OCI-LY7 (cell line): ENCODE measurements at regions not wholly inside any gene's neighbourhood (a gene's known extent, or its start where the extent isn't known, plus 50 kb on each side); places are given as distances from the start of the nearest gene placed in this dataset.

Source experiments
- BruUV-seq: library from RNA; stranded (reverse); fragments of 400-500 nt; replicated peaks from 2 replicates; lab custom pipeline; 2021; lab: Mats Ljungman, UMichigan
- CTCF ChIA-PET: fragments of 300-600 bp; sonication (Branson Sonifier 250); formaldehyde crosslinking; loops from one replicate; lab custom pipeline; 2022; ENCODE audit warnings: antibody characterized with exemption; ENCODE audit not compliant: unreplicated experiment; lab: Charles Lee
- POLR2A ChIA-PET: fragments of 300-600 bp; sonication (Branson Sonifier 250); formaldehyde crosslinking; loops from one replicate; lab custom pipeline; 2022; ENCODE audit warnings: antibody characterized with exemption; lab: Charles Lee
- DNase-seq: peaks from one replicate; pipeline ENCODE4 v3.0.0-alpha.2; 2015; ENCODE audit warnings: low spot score
- H2AFZ ChIP-seq: fragments of 200-600 bp; sonication (generic), shearing (Covaris generic); 2 replicates; pipeline ENCODE4 v1.6.1; 2014; ENCODE audit warnings: mild to moderate bottlenecking, antibody characterized with exemption, low read length, moderate library complexity
- H3K27ac ChIP-seq: fragments of 200-600 bp; sonication (generic); 2 replicates; pipeline ENCODE4 v1.5.1; 2014; ENCODE audit warnings: mixed run types, low read depth, mild to moderate bottlenecking, moderate library complexity, low read length, inconsistent platforms; ENCODE audit not compliant: poor library complexity, severe bottlenecking
- H3K36me3 ChIP-seq: fragments of 200-600 bp; sonication (generic); 2 replicates; pipeline ENCODE4 v1.6.1; 2014; ENCODE audit warnings: mild to moderate bottlenecking, antibody characterized with exemption, low read length, moderate library complexity, mixed read lengths; ENCODE audit not compliant: insufficient read depth
- H3K4me1 ChIP-seq: fragments of 200-600 bp; sonication (generic); 2 replicates; pipeline ENCODE4 v1.5.1; 2014; ENCODE audit warnings: mild to moderate bottlenecking, low read length; ENCODE audit not compliant: insufficient read depth, poor library complexity, severe bottlenecking
- H3K4me2 ChIP-seq: fragments of 200-600 bp; sonication (generic); 2 replicates; pipeline ENCODE4 v1.6.1; 2014; ENCODE audit warnings: mild to moderate bottlenecking, low read length
- H3K4me3 ChIP-seq: fragments of 200-600 bp; sonication (generic); 2 replicates; pipeline ENCODE4 v1.5.1; 2014; ENCODE audit warnings: mild to moderate bottlenecking, low read depth, low read length; ENCODE audit not compliant: poor library complexity, severe bottlenecking
- H3K79me2 ChIP-seq: fragments of 200-600 bp; sonication (generic); 2 replicates; pipeline ENCODE4 v1.6.1; 2016; ENCODE audit warnings: low read depth, mild to moderate bottlenecking, low read length, moderate library complexity, mixed read lengths; ENCODE audit not compliant: insufficient read depth
- H3K9me2 ChIP-seq: fragments of 200-600 bp; sonication (generic); 2 replicates; pipeline ENCODE4 v1.6.1; 2016; ENCODE audit warnings: mild to moderate bottlenecking, low read length, mixed read lengths; ENCODE audit not compliant: insufficient read depth
- H3K9me3 ChIP-seq: fragments of 200-600 bp; sonication (generic); 2 replicates; pipeline ENCODE4 v1.6.1; 2014; ENCODE audit warnings: mild to moderate bottlenecking, mixed run types, low read length, mixed read lengths
- H4K20me1 ChIP-seq: fragments of 200-600 bp; sonication (generic); 2 replicates; pipeline ENCODE4 v1.6.1; 2014; ENCODE audit warnings: mild to moderate bottlenecking, antibody characterized with exemption, low read length, moderate library complexity, mixed read lengths; ENCODE audit not compliant: insufficient read depth
- CTCF ChIP-seq: fragments of 200-600 bp; sonication (generic); conservative IDR thresholded peaks from 2 replicates; pipeline ENCODE4 v1.5.1; 2014; ENCODE audit warnings: mild to moderate bottlenecking, antibody characterized with exemption, low read length, moderate library complexity, mixed read lengths
- EZH2phosphoT487 ChIP-seq: fragments of 200-600 bp; sonication (generic); IDR thresholded peaks from 2 replicates; pipeline ENCODE4 v1.6.1; 2018; ENCODE audit warnings: low read depth, borderline replicate concordance, mild to moderate bottlenecking, mixed run types, antibody characterized with exemption, low read length, moderate library complexity, mixed read lengths
- intact Hi-C: fragments of 100-400 bp; cut with micrococcal nuclease; formaldehyde crosslinking; loops from one replicate; pipeline ENCODE4 v1.10.0; 2022; ENCODE audit not compliant: unreplicated experiment

GRCh38 chr13:107348925-107349324 is 781.0 kb upstream of the ARGLU1 start:
- intact Hi-C loops: no loop called here
- Histone ChIP-seq H3K27ac (no peak overlapping the region), H3K9me3 (no peaks in the 10 kb centered on the region), H3K79me2 (no peaks in the 10 kb centered on the region), H3K36me3 (no peaks in the 10 kb centered on the region), H2AFZ (no peak overlapping the region), H3K4me1 (no peaks in the 10 kb centered on the region), H3K4me3 (no peak overlapping the region), H3K4me2 (no peak overlapping the region), H3K9me2 (no peaks in the 10 kb centered on the region), H4K20me1 (no peaks in the 10 kb centered on the region)
- no peak for DNase-seq
- TF ChIP-seq EZH2phosphoT487: no peak
- TF ChIP-seq CTCF: no peak
- ChIA-PET CTCF (no interaction called here), POLR2A (no interaction called here)
- no TSS peak for BruUV-seq

- CTCF ChIA-PET: no interaction called here
Observed at GRCh38 chr13:107348471-107348870, 780.5 kb upstream of the ARGLU1 start.

GRCh38 chr13:107347641-107348369 is 779.9 kb upstream of the ARGLU1 start:
- H3K4me3 ChIP-seq: no peak overlapping the region
- H2AFZ ChIP-seq: no peak overlapping the region
- ChIA-PET POLR2A (no interaction called here), CTCF (interaction anchor here (0.6 kb wide), 1 partner anchor 139 kb away, joined by 4 read pairs; no protein-coding TSS in a partner anchor)
- no peaks in the 10 kb centered on the region for H3K9me2 ChIP-seq
- no peak overlapping the region for H3K27ac ChIP-seq
- BruUV-seq: no TSS peak
- no peaks in the 10 kb centered on the region for H3K79me2 ChIP-seq
- H4K20me1 ChIP-seq: no peaks in the 10 kb centered on the region
- DNase-seq: no peak
- intact Hi-C loops: no loop called here
- no peaks in the 10 kb centered on the region for H3K36me3 ChIP-seq
- no peak overlapping the region for H3K4me2 ChIP-seq
- H3K9me3 ChIP-seq: no peaks in the 10 kb centered on the region
- no peaks in the 10 kb centered on the region for H3K4me1 ChIP-seq
- TF ChIP-seq CTCF (no peak), EZH2phosphoT487 (no peak)

More at GRCh38 chr13:107348471-107348870, 780.5 kb upstream of the ARGLU1 start:
- POLR2A ChIA-PET: no interaction called here
- intact Hi-C loops: no loop called here
- H3K36me3 ChIP-seq: no peaks in the 10 kb centered on the region
- no peaks in the 10 kb centered on the region for H3K9me3 ChIP-seq
- no peaks in the 10 kb centered on the region for H3K79me2 ChIP-seq
- H3K4me1 ChIP-seq: no peaks in the 10 kb centered on the region
- no peak overlapping the region for H2AFZ ChIP-seq
- no peaks in the 10 kb centered on the region for H3K9me2 ChIP-seq
- H3K4me3 ChIP-seq: no peak overlapping the region
- no peak overlapping the region for H3K27ac ChIP-seq
- DNase-seq: no peak
- no peaks in the 10 kb centered on the region for H4K20me1 ChIP-seq
- no peak overlapping the region for H3K4me2 ChIP-seq
- no TSS peak for BruUV-seq
- no peak for TF ChIP-seq EZH2phosphoT487
